ENCODE measurements at regions not wholly inside any gene's neighbourhood (a gene's known extent, or its start where the extent isn't known, plus 50 kb on each side); places are given as distances from the start of the nearest gene placed in this dataset.

DNA sequence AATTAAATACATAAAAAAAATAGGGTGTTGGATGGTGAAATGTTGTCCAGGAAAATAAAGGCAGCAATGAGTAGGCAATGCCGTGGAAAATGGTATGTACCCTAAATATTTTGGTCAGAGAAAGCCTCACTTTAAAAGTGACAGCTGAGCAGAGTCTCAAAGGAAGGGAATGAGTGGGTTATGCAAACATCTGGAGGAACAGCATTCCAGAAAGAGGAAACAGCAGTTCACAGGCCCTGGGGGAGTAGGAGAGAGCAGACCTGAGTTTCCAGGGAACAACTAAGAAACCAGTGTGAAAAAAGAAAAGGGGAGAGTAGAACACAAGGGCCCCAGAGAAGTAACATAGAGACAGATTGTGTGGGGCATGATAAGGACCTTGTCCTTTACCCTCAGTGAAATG is 230.0 kb upstream of the CNTN3 start:
- no peaks in the 10 kb centered on the region for H3K36me3 ChIP-seq (ENCODE audit: control insufficient read depth, insufficient read depth, low read length)
- H3K79me2 ChIP-seq (ENCODE audit: control insufficient read depth, insufficient read depth, low read length), result no peaks in the 10 kb centered on the region
- in situ Hi-C loops (cut with MboI), result no loop called here
- FAIRE-seq (no peak), DNase-seq (ENCODE audit: extremely low read depth in 1 of 4, low spot score in 3 of 4) (no peak), ATAC-seq (no peak)
- H3K4me3 ChIP-seq, result no peak overlapping the region
- H2AFZ ChIP-seq (ENCODE audit: low read depth, low read length), result no peak overlapping the region
- no peaks in the 10 kb centered on the region for H3K9me1 ChIP-seq (ENCODE audit: control insufficient read depth, insufficient read depth, low read length)
- H3K4me1 ChIP-seq (replicated peaks in 1 of 2; ENCODE audit: control insufficient read depth in 2 of 2, insufficient read depth in 2 of 2, low read length in 2 of 2), result no peaks in the 10 kb centered on the region
- no TSS peak for BruUV-seq (replicated peaks)
- no peaks in the 10 kb centered on the region for H3K9me3 ChIP-seq (replicated peaks; ENCODE audit: control insufficient read depth, insufficient read depth, low read depth, low read length)
- 0% methylated on average over 1 of the region's 1 CpG for WGBS (ENCODE audit: insufficient coverage, low coverage, missing lambda C conversion rate)
- H3K4me2 ChIP-seq (ENCODE audit: insufficient read depth, low read length), result no peak overlapping the region
- H4K20me1 ChIP-seq (replicated peaks; ENCODE audit: control insufficient read depth, insufficient read depth, low read length), result no peaks in the 10 kb centered on the region
- intact Hi-C loops (cut with micrococcal nuclease), result no loop called here
- no peaks in the 10 kb centered on the region for H3K27me3 ChIP-seq (ENCODE audit: control insufficient read depth in 2 of 2, insufficient read depth in 2 of 2, low read length in 2 of 2)
- no peak overlapping the region for H3K9ac ChIP-seq (ENCODE audit: insufficient read depth in 1 of 2, low read depth in 2 of 2, low read length in 2 of 2)
- POLR2A ChIA-PET, result no interaction called here
- no peak overlapping the region for H3K27ac ChIP-seq (ENCODE audit: extremely low read depth, low read depth, low read length)
- CTCF ChIA-PET (ENCODE audit: low intra/inter-chr PET ratio), result no interaction called here
- no peak for TF ChIP-seq ZNF184 (CRISPR knock-in tag; IDR thresholded peaks at IDR 0.05)
- no peak for TF ChIP-seq ZZZ3 (IDR thresholded peaks at IDR 0.05)
- no peak for TF ChIP-seq ZNF766 (CRISPR knock-in tag; conservative IDR thresholded peaks at IDR 0.05)
- no peak for TF ChIP-seq RBM15 (IDR thresholded peaks at IDR 0.05; ENCODE audit: insufficient read depth, low read length)
- TF ChIP-seq, protein P1, sequence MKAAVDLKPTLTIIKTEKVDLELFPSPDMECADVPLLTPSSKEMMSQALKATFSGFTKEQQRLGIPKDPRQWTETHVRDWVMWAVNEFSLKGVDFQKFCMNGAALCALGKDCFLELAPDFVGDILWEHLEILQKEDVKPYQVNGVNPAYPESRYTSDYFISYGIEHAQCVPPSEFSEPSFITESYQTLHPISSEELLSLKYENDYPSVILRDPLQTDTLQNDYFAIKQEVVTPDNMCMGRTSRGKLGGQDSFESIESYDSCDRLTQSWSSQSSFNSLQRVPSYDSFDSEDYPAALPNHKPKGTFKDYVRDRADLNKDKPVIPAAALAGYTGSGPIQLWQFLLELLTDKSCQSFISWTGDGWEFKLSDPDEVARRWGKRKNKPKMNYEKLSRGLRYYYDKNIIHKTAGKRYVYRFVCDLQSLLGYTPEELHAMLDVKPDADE (conservative IDR thresholded peaks at IDR 0.05; ENCODE audit: control insufficient read depth, low read depth, low read length), result no peak
- TF ChIP-seq ZFPM2 (CRISPR knock-in tag; IDR thresholded peaks at IDR 0.05), result no peak
- TF ChIP-seq, protein P2, sequence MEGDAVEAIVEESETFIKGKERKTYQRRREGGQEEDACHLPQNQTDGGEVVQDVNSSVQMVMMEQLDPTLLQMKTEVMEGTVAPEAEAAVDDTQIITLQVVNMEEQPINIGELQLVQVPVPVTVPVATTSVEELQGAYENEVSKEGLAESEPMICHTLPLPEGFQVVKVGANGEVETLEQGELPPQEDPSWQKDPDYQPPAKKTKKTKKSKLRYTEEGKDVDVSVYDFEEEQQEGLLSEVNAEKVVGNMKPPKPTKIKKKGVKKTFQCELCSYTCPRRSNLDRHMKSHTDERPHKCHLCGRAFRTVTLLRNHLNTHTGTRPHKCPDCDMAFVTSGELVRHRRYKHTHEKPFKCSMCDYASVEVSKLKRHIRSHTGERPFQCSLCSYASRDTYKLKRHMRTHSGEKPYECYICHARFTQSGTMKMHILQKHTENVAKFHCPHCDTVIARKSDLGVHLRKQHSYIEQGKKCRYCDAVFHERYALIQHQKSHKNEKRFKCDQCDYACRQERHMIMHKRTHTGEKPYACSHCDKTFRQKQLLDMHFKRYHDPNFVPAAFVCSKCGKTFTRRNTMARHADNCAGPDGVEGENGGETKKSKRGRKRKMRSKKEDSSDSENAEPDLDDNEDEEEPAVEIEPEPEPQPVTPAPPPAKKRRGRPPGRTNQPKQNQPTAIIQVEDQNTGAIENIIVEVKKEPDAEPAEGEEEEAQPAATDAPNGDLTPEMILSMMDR (IDR thresholded peaks at IDR 0.05 in 2 of 3, conservative IDR thresholded peaks at IDR 0.05 in 1 of 3; ENCODE audit: insufficient read depth in 2 of 3, low read depth in 1 of 3, low read length in 3 of 3), result no peak
- TF ChIP-seq, protein P3, sequence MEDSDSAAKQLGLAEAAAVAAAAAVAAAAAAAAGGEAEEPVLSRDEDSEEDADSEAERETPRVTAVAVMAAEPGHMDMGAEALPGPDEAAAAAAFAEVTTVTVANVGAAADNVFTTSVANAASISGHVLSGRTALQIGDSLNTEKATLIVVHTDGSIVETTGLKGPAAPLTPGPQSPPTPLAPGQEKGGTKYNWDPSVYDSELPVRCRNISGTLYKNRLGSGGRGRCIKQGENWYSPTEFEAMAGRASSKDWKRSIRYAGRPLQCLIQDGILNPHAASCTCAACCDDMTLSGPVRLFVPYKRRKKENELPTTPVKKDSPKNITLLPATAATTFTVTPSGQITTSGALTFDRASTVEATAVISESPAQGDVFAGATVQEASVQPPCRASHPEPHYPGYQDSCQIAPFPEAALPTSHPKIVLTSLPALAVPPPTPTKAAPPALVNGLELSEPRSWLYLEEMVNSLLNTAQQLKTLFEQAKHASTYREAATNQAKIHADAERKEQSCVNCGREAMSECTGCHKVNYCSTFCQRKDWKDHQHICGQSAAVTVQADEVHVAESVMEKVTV (CRISPR knock-in tag; IDR thresholded peaks at IDR 0.05), result no peak
- TF ChIP-seq ZNF444 (CRISPR knock-in tag; IDR thresholded peaks at IDR 0.05), result no peak

All from K562 (cell line).